MV-4-11 (cell line): ENCODE measurements at regions not wholly inside any gene's neighbourhood (a gene's known extent, or its start where the extent isn't known, plus 50 kb on each side); places are given as distances from the start of the nearest gene placed in this dataset.
"Not testable (repeated sequence)": the region's sequence is repeated elsewhere in the genome, so short reads cannot be mapped to it uniquely, and the experiment has no call there.

Source experiments
- DNase-seq: peaks from one replicate; lab custom pipeline; 2025; lab: John Stamatoyannopoulos, UW

DNA sequence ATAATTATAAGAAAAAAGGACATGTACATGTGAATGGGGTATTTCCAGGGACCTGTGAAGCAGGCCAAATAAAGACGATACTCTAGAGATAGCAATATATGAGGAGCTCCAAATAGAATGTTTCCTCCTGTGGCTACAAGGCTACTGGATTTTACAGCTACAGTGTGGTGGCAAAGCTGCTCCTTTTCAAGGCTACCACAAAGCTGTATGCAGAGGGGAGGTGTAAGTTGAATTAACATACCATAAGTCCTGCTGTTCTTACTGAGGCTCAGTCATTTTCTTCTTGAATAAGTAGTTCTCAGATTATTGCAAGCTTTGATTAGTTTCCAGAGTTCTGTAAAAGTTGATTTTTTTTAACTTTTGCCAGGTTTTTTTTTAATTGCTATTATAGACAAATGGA lies 1184.6 kb upstream of the EPHA6 start:
- DNase-seq, result no peak

- no peak for DNase-seq
These were observed 1169.1 kb upstream of the EPHA6 start for GRCh38 chr3:95645291-95645690.

DNA sequence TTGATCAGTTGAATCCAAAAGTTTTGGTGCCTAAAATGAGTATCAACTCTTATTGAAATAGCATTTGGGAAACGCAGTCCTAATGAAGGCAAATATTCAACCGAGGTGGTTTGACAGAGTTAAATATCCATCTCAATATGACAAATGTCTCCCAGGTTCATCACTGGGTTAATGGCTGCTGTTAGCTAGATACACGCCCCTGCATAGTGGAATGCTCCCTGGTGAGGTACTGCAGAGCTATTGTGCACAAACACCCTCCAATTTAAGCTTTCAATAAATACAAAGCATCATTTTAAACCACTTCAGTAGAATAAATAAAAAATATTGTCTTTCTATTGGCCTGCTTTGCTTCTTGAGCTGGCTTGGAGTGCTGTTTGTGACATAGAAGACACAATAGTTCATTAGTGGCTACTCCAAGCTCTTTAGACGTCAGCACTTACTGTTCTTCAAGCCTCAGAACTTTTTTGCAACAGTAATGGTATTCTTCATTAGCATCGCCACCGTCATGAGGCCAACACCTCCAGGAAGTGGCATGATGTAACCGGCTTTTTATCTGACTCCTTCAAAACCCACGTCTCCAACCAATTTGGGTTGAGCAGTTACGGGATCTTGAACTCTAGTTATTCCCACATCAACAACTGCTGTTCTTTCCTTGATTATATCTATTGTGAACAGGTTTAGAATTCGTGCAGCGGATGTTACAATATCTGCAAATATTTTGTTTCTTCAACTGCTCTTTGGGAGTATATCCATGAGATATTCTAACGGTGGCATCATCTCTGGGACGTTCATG lies 1159.6 kb upstream of the EPHA6 start:
- no peak for DNase-seq

GRCh38 chr3:95655363-95655986 lies 1158.9 kb upstream of the EPHA6 start:
- no peak for DNase-seq

GRCh38 chr3:95670765-95671164 lies 1143.6 kb upstream of the EPHA6 start:
- DNase-seq, result no peak

- DNase-seq, result no peak
These were observed 1141.2 kb upstream of the EPHA6 start for GRCh38 chr3:95673215-95673614.

DNA sequence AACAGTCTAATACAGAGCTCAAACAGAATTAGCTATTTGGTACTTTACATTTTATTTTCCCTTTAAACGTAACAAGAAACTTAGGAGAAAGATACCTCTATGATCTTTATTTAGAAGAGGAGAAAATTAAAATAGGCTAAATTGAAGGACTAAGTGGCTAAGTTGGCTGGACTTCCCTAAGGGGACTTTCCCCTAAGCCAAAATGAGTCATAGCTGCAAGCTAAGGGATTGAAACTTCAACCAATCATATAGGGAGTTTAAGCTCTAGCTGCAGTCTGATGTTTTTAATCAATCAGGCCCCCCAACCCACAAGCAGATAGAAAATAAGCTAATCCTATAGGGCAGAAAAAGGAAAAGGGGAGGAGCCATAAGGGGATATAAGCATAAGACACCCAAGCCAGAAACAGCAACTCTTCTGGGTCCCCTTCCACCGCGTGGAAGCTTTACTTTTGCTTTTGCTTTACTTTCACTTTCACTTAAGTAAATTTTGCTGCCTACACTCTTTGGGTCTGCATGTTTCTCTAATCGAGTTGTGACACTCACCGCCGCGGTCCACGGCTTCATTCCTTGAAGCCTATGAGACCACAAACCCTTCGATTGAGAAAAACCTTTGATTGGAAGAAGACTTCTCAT lies 1108.5 kb upstream of the EPHA6 start:
- DNase-seq, result no peak

- no peak for DNase-seq
These were observed 1107.1 kb upstream of the EPHA6 start for GRCh38 chr3:95707268-95707667.

GRCh38 chr3:95710684-95711083 lies 1103.7 kb upstream of the EPHA6 start:
- no peak for DNase-seq

- no peak for DNase-seq
These were observed 1102.6 kb upstream of the EPHA6 start for GRCh38 chr3:95711789-95712188.

- no peak for DNase-seq
These were observed 1099.3 kb upstream of the EPHA6 start for GRCh38 chr3:95715128-95715527.

DNA sequence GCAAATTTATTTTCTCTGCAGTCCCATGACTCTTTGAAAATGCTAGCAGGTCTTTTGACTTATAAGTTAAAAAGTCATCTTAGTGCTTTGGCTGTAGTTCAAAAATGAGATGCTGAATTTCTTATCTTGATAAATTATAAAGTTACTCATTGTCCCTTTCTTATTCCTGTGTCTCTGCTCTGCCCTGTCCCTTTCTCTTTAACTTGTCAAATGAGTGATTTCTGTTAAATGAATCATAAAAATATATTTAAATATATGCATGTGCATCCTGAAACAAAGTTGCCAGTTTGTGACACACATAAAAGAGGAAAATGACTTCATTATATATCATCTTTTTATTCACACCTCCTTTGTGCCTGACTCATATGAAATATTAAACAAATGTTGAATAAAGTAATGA lies 1097.3 kb upstream of the EPHA6 start:
- no peak for DNase-seq

GRCh38 chr3:95718168-95718567 lies 1096.2 kb upstream of the EPHA6 start:
- DNase-seq, result no peak

- DNase-seq, result no peak
These were observed 1094.9 kb upstream of the EPHA6 start for GRCh38 chr3:95719481-95719880.

DNA sequence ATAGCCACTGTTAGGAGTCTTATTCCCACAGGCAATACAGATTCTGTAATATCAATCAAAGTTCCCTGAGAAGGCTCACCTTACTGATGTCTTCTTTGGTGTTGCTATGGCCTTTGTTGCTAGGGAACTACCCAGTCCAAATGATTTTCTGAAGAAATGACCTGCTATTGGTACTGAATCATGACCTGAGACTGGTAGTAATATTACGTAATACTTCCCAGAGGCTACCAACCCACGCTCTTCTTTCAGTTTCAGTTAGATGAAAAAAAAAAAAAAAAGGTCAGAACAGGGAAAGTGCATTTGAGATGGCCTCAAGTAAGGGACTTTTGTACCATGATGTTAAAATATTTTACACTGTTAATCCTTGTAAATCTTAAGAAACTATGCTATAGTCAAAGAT lies 1092.5 kb upstream of the EPHA6 start:
- peak; percentile 6 for DNase-seq

DNA sequence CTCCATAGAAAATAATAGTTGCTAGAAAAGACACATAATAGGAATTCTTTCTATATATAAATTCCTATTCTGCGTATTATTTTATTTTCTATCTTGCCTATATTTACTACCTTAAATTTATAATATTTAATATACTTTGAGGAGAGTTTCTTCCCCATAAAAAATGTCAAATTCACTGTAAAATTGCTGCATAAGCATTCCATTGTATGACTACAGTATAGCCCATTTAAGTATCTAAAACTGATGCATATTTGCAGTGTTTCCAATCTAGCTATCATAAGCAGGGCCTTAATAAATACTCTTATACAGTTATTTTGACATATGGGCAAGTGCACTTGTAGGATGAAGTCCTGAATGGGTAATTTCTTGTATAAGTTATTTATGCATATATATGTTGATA lies 1088.6 kb upstream of the EPHA6 start:
- no peak for DNase-seq

DNA sequence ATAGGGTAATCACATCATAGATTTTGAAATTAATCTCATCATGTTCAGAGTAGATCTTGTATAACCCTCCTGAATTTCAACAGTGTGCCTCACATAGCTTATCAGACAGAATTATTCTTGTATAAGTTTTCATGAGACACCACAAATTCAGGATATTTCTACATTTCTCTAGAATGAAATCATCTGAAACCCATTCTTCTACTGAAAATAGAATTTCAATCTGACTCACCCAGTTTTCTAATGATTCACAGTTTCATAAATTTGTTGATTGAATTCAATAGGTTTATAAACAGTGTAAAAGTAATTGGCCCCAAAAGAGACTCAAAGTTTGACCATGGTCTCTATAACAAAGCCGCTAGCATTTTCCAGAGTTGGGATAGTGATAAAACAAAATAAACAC lies 1082.6 kb upstream of the EPHA6 start:
- no peak for DNase-seq

DNA sequence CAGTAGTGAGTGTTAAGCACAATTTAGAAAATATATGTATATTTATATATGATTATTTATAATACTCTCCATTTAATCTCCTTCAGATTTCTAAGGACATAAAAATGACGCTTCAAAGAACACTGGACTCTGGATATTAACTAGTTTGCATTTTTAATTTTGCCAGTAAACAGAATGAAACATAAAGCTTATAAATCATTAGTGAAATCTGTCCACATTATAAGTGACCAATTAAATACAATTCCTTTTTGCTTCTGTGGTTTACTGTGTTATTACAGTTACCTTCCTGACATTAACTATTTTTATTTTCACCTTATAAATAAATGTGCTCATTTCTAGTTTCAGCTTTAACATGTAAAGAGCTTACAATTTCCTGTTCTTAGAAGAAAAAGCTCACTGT lies 1081.1 kb upstream of the EPHA6 start:
- DNase-seq, result no peak

- no peak for DNase-seq
These were observed 1076.3 kb upstream of the EPHA6 start for GRCh38 chr3:95738045-95738444.

- DNase-seq, result not testable (repeated sequence)
These were observed 1069.5 kb upstream of the EPHA6 start for GRCh38 chr3:95744896-95745295.

GRCh38 chr3:95750097-95750496 lies 1064.3 kb upstream of the EPHA6 start:
- no peak for DNase-seq

DNA sequence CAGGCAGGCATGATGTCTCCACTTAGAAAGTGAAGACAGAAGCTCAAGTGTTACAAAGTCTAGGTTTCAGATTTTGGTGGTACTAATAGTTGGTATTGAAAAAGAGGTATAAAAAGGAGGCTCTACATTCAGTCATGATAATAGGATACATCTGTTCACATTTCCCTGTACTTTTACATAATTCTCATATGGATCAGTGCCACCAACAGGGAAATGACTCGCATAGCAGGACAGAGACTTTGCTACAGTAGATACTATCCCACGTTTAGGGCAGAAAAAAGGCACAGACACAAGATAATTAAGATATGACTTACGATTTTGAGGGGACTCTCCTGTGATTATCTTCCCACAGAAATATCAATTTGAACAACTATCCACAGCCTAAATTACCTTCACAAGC lies 1062.9 kb upstream of the EPHA6 start:
- no peak for DNase-seq

DNA sequence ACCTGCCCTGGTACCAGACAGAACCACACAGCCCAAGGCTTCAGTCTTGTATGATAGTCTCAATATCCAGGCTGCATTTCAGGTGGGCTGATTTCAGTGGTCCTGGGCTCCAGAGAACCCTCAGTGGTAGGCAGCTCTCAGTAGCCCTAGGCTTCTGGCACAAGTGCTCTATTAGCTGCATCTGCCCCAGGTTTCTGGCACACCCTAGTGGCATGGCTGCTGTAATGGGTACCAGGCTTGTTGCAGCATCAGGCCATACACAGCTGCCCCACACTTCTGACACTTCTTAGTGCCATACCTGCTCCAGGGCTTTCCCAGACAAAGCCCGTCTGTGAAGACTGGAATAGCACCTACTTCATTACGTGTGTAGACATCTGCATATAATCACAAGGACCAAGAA lies 1062.2 kb upstream of the EPHA6 start:
- no peak for DNase-seq
